ENCODE measurements at regions not wholly inside any gene's neighbourhood (a gene's known extent, or its start where the extent isn't known, plus 50 kb on each side); places are given as distances from the start of the nearest gene placed in this dataset.

- H3K27me3 Mint-ChIP-seq (ENCODE audit: unreplicated experiment): peaks cover 39% of the 10 kb centered on the region
- no TSS peak for BruUV-seq (replicated peaks)
Measured at GRCh38 chr7:33771422-33771821, 133.9 kb upstream of the BMPER start.

GRCh38 chr7:33773053-33773452 is 132.3 kb upstream of the BMPER start:
- no peaks in the 10 kb centered on the region for H3K4me1 Mint-ChIP-seq (ENCODE audit: low read depth, unreplicated experiment)
- H3K27ac Mint-ChIP-seq (ENCODE audit: unreplicated experiment): no peak overlapping the region
- peaks cover 53% of the 10 kb centered on the region for H3K27me3 Mint-ChIP-seq (ENCODE audit: unreplicated experiment)
- CTCF ChIA-PET: no interaction called here
- TF ChIP-seq CTCF (IDR thresholded peaks at IDR 0.05; ENCODE audit: unreplicated experiment): no peak
- no peak overlapping the region for H3K4me3 Mint-ChIP-seq (ENCODE audit: low read depth, unreplicated experiment)
- no peaks in the 10 kb centered on the region for H3K36me3 Mint-ChIP-seq (ENCODE audit: insufficient read depth, unreplicated experiment)
- intact Hi-C loops (cut with micrococcal nuclease; ENCODE audit: unreplicated experiment): no loop called here
- BruUV-seq (replicated peaks): no TSS peak
- DNase-seq: no peak
- H3K9me3 Mint-ChIP-seq (ENCODE audit: low read depth, unreplicated experiment): no peaks in the 10 kb centered on the region

More at GRCh38 chr7:33771422-33771821, 133.9 kb upstream of the BMPER start:
- no peak for TF ChIP-seq CTCF (IDR thresholded peaks at IDR 0.05; ENCODE audit: unreplicated experiment)
- CTCF ChIA-PET: interaction anchor here (1.4 kb wide), 1 partner anchor 16 kb away, joined by 3 read pairs; no protein-coding TSS in a partner anchor
- no peaks in the 10 kb centered on the region for H3K4me1 Mint-ChIP-seq (ENCODE audit: low read depth, unreplicated experiment)
- H3K4me3 Mint-ChIP-seq (ENCODE audit: low read depth, unreplicated experiment): no peak overlapping the region
- no peak for DNase-seq
- H3K9me3 Mint-ChIP-seq (ENCODE audit: low read depth, unreplicated experiment): no peaks in the 10 kb centered on the region
- intact Hi-C loops (cut with micrococcal nuclease; ENCODE audit: unreplicated experiment): no loop called here
- no peak overlapping the region for H3K27ac Mint-ChIP-seq (ENCODE audit: unreplicated experiment)
- no peaks in the 10 kb centered on the region for H3K36me3 Mint-ChIP-seq (ENCODE audit: insufficient read depth, unreplicated experiment)

- DNase-seq: no peak
- BruUV-seq (replicated peaks): no TSS peak
- Mint-ChIP-seq H3K36me3 (ENCODE audit: insufficient read depth, unreplicated experiment) (no peaks in the 10 kb centered on the region), H3K27ac (ENCODE audit: unreplicated experiment) (no peak overlapping the region), H3K4me3 (ENCODE audit: low read depth, unreplicated experiment) (no peak overlapping the region), H3K9me3 (ENCODE audit: low read depth, unreplicated experiment) (no peaks in the 10 kb centered on the region), H3K27me3 (ENCODE audit: unreplicated experiment) (peaks cover 42% of the 10 kb centered on the region), H3K4me1 (ENCODE audit: low read depth, unreplicated experiment) (no peaks in the 10 kb centered on the region)
- CTCF ChIA-PET: no interaction called here
- intact Hi-C loops (cut with micrococcal nuclease; ENCODE audit: unreplicated experiment): no loop called here
- TF ChIP-seq CTCF (IDR thresholded peaks at IDR 0.05; ENCODE audit: unreplicated experiment): no peak
Measured at GRCh38 chr7:33774762-33775523, 130.4 kb upstream of the BMPER start.

- BruUV-seq (replicated peaks): no TSS peak
- CTCF ChIA-PET: interaction anchor here (0.6 kb wide), 3 partner anchors 42 to 180 kb away, joined by 3 read pairs; no protein-coding TSS in a partner anchor
- no peak for DNase-seq
- Mint-ChIP-seq H3K4me1 (ENCODE audit: low read depth, unreplicated experiment) (no peaks in the 10 kb centered on the region), H3K4me3 (ENCODE audit: low read depth, unreplicated experiment) (no peak overlapping the region), H3K36me3 (ENCODE audit: insufficient read depth, unreplicated experiment) (no peaks in the 10 kb centered on the region), H3K27me3 (ENCODE audit: unreplicated experiment) (peaks cover 37% of the 10 kb centered on the region), H3K9me3 (ENCODE audit: low read depth, unreplicated experiment) (no peaks in the 10 kb centered on the region), H3K27ac (ENCODE audit: unreplicated experiment) (no peak overlapping the region)
- no peak for TF ChIP-seq CTCF (IDR thresholded peaks at IDR 0.05; ENCODE audit: unreplicated experiment)
- intact Hi-C loops (cut with micrococcal nuclease; ENCODE audit: unreplicated experiment): no loop called here
Measured at GRCh38 chr7:33775790-33776189, 129.5 kb upstream of the BMPER start.

All from Calu3 (cell line).